GM19035 (cell line): ENCODE measurements at regions not wholly inside any gene's neighbourhood (a gene's known extent, or its start where the extent isn't known, plus 50 kb on each side); places are given as distances from the start of the nearest gene placed in this dataset.

Experiments used
- ATAC-seq: cut with Tn5 transposase; IDR thresholded peaks from one replicate; pipeline ENCODE4 v1.9.1; 2021; ENCODE audit not compliant: unreplicated experiment

DNA sequence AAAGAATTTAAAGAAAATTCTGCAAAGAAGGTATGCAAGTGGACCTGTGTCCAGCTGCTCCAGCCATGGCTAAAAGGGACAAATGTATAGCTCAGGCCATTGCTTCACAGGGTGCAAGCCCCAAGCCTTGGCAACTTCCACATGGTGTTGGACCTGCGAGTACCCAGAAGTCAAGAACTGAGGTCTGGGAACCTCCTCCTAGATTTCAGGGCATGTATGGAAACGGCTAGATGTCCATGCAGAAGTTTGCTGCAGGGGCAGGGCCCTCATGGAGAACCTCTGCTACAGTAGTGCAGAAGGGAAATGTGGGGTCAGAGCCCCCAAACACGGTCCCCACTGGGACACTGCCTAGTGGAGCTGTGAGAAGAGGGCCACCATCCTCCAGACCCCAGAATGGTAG, 284.0 kb upstream of the RAB6C start:
- ATAC-seq = no peak

DNA sequence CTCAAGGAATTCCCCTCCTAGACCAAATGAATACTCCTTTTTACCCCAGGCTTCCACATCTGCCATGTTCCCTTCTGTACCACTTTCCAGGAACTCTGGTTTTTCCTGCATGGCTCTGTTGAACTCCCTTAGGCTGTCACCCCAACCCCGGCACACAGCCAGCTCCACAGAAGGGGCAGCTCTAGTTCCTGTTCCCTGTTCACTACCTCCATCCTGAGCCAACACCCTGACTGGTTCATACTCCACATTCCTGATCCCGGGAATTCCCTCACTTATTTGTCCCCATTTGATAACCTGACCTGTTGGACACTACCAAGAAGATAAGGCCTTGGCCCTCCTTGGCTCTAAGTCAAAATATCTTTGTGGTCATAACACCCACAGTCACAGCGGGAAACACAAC, 280.9 kb upstream of the RAB6C start:
- no peak for ATAC-seq

DNA sequence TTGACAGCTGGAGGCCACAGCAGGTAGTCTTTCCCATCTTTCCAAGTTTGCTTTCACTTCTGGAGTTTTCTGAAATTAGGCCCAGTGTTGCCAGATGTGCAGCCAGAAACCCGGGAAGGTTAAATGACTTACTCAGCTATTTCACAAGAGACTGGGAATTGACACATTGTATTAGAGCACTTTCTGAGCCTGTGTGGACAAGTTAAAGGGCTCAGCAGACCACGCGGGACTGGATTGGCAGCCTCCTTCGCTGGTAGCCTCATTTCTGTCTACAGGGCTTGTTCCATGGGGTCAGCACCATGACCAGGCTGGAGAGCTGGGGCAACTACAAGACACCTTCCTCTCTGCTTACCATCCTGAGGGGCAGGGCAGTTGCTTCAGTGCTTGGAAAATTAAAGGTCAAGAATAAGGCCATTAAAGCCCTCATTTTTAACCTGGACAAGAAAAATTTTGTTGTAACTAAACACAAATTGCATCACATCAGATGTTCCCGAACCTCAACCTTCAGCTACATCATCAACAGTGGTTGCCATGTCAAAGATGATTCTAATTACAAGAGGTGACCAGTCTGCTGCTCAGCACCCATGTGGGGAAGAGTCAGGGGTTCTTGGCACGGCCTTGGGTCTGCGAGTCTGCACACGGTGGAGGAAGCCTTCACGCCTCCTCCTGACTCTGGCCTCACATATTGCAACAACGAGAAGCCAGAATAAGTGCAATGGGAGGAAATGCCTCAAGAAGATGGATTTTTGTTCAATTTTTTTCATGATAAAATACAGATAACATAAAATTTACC, 279.5 kb upstream of the RAB6C start:
- ATAC-seq = no peak

DNA sequence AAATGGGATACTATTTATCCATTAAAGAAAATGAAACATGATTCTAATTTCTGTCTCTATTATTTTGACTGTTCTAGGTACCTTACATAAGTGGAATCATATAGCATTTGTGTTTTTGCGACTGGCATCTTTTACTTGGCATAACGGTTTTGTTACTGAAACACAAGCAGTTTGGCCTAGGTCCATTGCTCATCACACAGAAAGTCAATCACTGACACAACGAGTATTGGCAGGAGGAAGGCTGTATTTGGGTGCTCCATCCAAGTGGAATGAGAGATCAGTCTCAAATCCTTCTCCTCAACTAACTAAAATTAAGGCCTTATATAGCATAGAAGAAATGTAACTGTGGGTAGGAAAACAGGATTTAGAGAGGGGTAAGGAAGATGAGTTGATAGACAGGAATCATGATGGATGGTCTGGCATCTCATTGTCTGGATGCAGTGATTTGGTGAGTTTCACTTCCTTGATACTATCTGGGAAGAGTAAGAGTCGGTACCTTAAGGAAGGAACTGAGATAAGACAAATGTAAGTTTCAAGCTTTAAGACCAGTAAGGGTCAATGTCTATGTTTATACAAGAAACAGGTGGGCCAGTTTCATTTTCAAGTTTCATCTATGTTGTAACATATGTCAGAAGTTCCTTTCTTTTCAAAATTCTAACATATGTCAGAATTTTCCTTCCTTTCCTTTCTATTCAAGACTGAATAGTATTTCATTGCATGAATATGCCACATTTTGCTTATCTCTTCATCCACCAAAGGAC, 276.9 kb upstream of the RAB6C start:
- ATAC-seq = no peak

DNA sequence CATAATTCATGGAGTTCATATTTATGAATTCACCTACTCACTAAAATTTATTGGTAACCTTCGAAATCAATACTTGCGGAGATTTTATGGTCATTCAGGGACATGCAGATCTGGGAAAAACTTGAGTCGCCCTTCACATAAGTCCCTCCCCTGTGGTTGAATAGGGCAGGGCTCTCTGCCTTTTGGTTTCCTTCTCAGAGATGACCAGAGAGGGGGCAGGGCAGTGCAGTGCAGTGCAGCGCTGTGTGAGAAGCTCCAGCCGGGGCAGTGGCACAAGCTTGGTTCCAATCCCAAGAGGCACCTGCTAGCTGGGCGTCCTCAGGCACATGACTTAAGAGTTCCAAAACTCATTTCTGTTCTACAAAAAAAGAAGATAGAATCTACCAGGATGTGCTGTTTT, 274.4 kb upstream of the RAB6C start:
- ATAC-seq = no peak

DNA sequence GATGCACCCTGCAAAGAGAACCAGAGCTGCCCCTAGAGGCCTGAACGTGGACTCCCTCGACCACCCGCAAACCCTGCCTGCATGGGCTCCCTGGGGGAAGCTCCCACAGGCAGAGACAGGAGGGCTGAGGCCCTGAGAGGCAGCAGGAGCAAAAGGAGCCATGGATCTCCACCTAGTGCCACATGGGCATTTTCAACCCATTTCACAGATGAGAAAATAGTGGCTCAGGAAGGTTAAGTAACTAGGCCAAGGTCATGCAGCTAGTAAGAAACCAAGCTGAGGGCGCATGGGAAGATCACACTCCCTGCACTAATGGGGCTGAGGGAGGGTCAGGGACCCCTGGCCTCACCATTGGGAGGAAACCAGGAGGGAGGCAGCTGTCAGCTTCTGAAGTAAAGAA, 271.7 kb upstream of the RAB6C start:
- ATAC-seq = no peak

DNA sequence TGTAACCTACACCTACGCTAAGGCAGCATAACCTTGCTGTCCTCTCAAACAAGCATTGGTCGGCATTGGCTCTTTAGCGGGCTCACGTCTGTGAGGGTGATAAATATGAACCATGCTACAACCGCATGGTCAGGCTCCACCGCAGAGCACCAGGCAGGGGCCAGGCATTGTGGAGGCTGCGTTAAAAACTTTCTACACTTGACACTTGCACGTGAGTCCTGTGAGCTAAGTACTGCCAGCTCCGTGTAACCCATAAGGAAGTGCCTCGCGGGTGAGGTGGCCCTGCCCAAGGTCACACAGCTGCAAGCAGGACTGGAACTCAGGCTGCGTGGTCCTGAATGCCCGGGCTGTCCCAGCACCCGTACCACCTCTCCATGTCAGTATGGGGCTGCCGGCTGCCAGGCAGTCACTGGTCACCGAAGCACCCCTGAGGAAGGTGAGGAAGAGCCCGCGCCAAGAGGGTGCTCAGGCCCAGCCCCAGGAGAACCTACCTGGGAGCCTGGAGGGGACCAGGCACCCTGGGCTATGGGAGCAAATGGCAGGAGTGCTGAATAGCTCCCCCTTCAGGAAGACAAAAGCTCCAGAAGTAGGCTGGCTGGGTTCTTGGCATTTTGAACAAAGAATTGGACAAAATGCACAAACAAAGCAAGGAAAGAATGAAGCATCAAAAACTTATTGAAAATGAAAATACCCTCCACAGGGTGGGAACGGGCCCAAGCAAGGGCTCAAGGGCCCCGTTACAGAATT, 271.1 kb upstream of the RAB6C start:
- no peak for ATAC-seq

DNA sequence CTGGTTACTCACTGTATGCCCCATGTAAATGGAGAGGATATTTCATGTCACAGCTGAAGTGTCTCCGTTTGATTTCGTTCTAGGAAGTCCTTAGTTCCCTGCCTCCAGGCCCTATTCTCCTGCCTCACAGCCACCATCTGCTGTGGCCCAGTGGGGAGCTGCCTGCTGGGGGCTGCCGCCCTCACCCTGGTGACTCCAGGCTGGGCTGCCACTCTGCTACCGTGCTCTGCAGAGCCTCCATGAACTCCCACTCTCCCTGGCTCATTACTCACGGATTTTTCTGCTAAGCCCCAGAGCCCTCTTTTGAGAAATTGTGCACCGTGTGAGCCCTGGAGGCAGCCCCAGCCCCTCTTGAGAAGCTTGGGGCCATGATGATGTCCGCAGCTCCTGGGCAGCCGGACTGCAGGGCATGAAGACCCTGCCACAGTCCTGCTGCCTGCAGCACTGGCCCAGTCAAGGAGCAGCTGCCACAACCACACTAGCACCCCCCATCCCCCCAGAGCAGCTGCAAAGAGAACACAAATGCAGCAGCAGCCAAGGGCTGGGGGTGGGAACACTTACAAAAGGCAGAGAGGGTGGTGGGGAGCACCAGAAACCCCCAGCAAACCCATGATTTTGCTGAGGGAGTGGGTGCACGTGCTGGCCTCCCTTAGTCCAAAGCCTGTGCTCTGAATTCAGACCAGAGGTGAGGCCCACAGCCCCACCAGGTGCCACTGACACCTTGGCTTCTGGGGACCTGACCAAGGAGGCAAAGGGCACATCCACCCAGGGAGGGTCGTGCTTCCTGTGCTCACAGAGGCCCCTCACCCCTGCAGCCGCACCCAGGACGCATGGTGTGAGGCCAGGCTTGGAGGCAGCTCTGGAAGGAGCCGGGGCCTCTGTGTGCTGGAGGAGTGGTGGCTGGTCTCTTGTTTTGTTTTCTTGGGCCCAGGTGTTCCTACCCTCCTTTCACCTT, 270.2 kb upstream of the RAB6C start:
- ATAC-seq = no peak

DNA sequence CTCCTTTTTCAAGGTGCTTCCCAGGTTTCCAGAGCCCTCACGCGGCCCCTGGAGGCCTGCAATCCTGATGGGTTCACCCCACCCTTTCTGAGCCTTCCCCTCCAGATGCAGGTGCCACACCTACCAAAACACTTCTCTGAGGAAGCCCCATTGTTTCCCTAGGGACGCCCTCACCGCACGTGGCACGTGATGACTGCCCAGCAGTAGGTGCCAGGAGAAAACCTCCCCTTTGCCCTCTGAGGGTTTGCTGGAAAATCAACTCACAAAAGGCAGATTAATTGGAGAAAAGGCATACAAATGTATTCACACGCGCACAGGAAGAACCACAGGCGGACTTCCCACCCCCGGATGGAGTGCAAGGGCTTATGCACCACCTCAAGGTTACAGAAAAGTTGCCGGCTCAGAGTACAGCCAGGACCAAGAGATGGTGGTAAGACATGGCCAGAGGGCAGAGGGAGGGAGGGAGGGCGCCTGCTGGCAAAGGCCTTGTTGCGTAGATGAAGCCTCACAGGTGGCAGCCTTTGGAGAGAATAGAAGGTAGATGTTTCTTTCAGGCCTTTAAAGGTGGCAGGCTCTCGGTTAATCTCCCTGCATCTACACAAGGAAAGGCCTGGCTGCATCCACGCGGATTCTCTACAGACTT, 269.4 kb upstream of the RAB6C start:
- no peak for ATAC-seq

DNA sequence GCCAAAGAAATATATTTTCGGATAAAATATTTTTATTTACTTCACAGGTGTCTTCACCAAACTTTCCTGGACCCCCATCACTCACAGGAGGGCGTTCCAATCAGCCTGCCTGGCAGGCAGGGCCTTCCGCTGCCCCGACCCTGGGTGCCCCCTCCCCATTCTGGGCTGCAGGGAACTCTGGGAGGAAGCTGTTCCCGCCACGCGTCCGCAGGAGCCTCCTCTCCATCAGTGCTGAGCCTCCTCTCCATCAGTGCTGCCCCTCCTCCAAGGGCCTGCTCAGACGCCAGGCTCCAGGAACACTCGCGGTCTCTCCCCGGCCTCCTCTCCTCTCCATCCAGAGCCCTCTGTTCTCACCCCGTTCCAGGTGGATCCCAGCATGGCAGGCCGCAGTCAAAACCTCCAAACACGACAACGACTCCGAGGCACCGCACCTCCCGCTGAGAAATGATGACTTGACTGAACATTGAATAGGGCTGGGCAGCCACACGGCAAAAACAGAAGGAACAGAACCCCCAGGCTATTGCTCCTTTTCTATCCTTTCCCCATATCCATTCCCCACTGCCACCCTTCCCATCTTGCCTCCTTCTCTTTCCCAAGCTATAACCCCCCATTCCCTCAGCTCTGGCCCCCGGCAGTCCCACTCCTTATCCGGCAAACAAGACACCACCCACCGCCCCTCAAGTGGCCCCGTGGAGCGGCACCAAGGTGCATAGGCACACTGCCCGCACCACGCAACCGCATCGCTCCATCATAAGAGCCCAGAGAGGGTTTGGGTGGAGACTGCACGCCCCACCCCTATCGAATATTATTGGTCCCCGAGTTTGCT, 268.6 kb upstream of the RAB6C start:
- no peak for ATAC-seq

DNA sequence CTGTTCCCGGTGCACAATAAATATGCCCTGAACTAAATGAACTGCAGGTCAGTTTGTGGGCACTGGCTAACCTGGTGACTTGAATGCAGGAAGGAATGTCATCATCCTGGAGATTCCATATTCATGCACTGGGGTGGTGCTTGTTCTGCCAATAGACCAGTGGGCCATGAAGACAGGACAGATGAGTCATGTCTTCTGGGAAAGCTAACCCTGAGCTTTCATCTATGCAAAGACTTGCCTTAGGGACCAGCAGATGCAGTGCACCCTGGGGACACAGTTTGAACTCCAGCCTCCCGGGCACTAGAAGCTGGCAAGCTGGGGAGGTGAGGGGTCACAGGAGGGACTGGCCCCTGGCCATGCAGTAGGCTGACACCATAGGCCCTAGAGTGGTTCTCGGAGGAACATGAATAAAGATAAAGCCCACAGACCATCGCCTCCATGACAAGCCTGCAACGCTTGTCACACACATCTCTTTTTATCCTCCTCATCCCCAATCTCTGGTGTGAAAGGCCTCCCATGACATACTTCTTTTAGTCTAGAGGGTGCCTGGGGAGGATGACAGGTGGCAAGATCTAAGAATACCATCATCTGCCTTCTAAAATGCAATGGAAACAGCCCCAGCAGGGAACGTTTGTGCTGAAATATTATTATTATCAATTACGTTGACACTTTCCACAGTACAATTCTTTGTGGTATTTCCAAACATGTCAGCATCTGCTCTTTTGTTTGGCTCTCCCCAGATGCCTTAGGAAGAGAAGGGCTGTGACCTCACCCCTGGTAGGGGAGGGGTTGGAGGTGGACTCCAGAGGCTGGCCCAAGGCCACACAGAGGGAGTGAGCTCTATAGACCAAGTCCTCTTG, 267.4 kb upstream of the RAB6C start:
- no peak for ATAC-seq

DNA sequence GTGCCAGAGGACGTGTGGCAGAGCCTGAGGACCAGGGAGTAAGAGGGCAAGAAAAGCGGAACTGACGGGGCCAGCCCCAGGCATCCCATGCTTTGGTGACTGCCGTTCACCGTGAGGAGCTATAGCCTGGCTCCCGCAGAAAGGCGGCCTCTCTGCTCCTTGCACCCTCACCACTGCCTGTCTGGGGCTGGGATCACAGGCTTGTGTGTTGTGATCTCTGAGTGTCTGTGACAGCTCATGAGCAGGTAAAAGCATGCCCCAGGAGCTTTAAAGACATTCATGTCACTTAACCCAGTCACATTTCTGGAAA, 266.8 kb upstream of the RAB6C start:
- ATAC-seq = no peak

DNA sequence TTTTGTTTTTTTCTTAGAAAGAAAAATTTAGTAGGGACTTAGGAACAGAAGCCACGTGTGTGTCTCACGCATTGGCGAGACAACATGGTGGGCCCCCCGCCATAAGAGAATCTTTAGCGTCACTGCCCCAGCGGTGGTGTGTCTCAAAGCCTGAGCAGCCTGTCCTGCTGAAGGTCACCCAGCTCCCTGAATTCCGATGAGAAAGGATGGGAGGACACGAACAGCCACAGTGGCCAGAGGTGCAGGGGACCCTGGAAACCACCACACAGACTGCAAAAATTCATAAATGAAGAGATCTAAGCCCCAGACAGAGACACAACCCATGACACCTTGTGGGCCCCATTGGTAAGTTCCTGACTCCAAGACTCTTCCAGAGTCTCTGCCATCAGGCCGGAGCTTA, 266.1 kb upstream of the RAB6C start:
- no peak for ATAC-seq

DNA sequence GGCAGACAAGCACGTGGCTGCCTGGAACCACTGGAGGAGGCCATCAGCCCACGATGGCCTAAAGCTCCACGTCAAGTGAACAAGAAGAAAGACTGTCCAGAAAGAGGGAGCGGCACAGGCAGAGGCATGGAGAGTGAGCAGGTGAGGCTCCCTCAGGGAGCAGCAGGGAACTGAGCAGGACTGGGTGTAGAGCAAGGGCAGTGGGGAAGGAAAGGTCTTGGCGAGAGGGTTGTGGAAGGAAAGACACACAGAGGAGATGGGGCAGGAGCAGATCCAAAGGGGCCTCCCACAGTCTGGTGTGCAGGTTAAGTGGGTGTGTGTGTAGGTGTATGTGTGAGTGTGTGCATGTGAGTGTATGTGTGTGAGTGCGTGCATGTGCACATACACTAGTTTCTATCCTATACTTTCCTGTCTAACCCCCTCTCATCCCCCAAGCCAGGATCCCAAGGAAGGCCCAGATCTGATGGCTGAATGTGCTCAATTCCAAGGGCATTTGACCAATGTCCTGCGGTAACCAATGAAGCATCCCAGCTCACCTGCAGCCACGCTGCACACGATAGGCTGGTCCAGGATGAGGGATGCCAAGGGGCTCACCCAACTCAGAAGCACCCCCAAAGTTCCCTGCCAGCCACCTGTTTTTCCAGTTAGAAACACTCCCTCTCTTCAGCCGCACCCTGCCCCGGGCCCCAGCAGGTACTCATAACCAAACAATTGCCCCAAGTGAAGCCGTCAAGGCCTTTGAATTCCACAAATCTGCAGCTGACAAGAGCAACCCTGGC, 262.5 kb upstream of the RAB6C start:
- no peak for ATAC-seq

DNA sequence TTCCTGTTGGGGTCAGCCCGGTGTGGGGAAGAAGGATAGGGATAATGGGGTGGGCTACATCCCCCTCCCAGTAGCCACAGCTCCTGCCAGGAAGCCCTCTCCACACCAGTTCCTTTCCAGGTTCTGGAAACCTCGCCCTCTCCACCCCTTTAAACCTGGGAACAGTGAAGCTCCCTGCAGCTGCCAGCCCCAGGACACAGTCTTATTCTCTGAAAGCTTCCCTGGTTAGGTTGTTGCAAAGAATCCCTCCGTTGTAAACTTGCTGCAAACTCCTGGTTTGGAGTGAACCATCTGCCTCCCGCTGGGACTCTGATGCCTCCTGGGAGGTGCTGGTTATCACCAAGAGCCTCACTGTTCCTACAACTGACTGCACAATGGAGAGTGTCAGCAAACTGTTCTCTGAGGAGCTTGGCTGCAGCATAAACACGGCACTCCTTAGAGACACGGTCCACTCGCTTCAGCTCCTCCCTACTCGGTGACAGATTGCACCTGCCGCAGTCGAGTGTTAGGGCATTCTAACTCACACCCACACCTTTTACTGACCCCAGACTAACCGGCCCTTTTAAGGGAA, 261.8 kb upstream of the RAB6C start:
- ATAC-seq = no peak

DNA sequence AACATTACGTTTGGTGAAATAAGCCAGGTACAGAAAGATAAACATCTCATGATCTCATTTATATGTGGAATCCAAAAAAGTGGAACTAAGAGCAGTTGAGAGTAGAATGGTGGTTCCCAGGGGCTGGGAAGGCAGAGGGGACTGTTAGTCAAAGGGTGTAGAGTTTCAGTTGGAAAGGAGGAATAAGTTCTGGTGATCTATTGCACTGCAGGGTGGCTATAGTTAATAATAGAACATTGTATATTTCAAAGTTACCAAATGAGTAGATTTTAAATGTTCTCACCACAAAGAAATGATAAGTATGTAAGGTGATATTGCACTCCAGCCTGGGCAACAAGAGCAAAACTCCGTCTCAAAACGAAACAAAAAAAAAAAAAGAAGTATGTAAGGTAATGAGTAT, 260.1 kb upstream of the RAB6C start:
- no peak for ATAC-seq

DNA sequence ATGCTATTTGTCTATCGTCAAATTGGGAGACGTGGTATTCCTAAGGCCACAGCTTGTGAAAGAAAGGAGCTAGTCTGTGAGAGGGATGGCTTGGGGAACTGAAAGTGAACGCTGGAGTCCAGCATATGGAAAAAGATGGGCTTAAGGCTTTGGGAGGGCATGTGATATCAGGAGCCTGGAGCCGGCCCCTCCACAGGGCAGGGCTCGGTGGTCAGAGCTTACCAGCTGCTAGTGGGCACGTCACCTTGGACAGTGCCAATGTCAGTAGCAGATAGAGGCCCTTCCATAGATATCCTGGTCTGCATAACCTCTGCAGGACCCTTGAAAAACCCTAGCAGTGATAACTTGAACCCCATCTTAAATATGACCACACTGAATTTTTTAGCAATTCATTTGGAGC, 259.1 kb upstream of the RAB6C start:
- ATAC-seq = no peak

DNA sequence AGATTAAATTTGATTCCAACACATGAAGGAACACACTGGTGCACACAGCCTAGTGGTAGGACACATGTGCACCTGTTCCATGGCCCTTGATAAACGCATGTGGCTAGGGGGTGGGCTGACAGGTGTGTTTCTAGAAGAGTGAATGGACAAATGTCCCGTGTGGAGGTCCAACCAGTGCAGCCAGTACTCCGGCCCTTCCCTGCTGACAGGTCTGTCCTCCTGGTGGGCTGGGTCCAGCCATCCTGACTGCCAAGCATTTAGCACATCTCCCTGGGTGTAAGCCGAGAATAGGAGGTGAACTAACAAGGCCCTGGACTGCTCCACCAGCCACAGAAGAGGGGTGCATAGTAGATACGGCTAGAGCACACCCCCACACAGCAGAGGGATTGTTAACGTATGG, 258.7 kb upstream of the RAB6C start:
- ATAC-seq = no peak
